GM18870 (cell line): ENCODE measurements at regions not wholly inside any gene's neighbourhood (a gene's known extent, or its start where the extent isn't known, plus 50 kb on each side); places are given as distances from the start of the nearest gene placed in this dataset.

Experiments
- ATAC-seq: cut with Tn5 transposase; IDR thresholded peaks from one replicate; pipeline ENCODE4 v1.9.1; 2021; ENCODE audit warnings: moderate library complexity; ENCODE audit not compliant: unreplicated experiment

DNA sequence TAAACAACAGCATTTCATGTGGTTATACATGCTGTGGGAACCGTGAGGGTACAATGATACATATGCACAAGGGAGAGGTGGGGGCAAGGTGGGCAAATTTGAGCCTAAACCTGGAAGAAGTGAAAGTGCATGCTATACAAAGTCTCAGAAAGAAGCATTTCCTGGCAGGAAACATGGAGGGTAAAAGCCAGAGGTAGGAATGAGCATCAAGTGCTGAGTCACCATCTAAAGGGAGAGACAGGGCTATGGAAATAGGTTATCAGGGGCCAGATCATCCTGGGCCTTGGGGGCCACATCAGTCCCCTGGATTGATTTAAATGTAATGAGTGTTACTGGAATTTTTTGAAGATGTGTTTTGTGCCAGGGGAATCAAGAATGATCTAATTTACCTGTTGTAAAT is 60.1 kb upstream of the DAB1 start:
- no peak for ATAC-seq

DNA sequence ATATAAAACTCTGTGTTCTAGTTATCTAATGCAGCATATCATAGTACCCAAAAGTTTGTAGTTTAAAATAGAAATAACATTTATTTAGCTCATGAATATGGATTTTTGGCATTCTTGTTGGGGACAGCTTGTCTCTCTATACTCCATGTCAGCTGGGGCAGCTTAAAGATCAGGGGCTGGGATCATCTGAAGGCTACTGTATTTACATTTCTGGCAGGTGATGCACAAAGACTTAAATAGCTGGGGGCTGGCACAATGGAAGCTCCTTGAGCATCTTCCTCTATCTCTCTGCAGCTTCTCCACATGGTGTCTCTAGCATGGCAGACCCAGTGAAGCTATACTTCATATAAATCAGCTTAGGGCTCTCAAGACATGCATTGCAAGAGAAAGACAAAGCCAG is 55.6 kb upstream of the DAB1 start:
- ATAC-seq: no peak

DNA sequence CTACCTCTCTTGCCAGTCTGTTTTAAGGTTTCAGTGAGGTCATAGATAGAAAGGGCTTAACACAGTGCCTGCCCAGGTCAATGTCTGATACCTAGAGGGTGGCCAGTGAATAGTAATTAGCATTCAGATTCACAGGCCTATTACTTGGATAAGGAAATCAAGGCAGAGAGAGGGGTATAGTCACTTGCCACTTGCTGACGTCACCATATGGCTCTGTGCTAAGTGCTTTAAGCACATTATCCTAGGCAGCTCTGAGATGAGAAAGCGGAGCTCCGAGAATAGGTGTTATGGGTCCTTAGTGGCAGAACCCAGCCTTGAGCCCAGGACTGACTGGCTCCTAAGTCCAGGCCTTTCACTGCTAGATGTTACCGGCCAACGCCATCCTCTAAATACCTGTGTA is 51.5 kb upstream of the DAB1 start:
- no peak for ATAC-seq

DNA sequence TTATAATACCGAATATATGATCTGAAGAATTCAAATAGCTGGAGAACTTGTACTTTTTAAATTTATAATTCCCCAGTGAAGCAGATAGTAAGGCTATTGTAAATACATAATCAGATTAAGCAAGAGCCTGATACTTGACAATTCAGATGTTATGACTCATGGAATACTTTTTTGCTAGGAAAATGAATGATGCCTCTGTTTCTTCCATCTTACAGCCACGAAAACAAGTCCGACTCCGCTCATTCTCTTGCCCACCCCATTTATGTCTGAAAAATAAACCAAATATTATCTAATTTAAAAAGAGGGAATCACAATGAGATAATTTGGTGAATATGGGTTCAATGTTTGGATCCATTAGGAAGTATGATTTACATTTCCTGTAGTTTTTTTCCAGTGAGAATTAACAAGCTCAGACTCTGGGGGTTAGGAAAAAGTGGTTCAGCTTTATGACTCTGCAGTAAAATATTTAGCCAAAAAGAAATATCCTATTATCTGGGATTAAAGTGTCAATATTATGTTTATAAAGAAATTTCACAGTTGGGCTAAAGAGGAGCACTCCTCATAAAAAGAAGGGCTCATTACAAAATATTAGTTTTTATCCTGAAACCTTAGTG is 50.4 kb upstream of the DAB1 start:
- ATAC-seq: no peak
